ENCODE measurements at regions not wholly inside any gene's neighbourhood (a gene's known extent, or its start where the extent isn't known, plus 50 kb on each side); places are given as distances from the start of the nearest gene placed in this dataset.

DNA sequence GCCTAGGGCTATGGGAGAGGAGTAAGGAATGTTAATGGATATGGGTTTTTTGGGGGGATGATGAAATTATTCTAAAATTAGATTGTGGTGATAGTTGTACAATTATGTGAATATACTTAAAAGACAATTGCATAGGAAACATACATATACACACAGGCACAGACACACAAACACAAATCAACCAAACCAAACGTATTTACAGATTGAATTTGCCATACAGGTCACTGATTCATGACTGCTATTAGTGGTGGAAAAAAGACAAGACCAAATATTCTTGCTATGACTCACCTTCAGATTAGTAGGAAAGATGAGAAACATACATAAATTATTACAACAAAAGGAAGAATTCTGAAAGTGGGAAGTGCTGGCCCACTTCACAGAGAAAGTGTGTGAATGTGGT, 85.3 kb downstream of the C3orf38 start:
- H3K27ac ChIP-seq (ENCODE audit: low read depth, low read length, severe bottlenecking), result no peak overlapping the region
- H3K9me3 ChIP-seq (ENCODE audit: control insufficient read depth, low read length), result no peaks in the 10 kb centered on the region
- no peak overlapping the region for H3K4me3 ChIP-seq (ENCODE audit: extremely low read depth, insufficient read depth, low read length, poor library complexity, severe bottlenecking)
- WGBS, 2 experiments (ENCODE audit: insufficient coverage in 2 of 2), result no CpG with 5 or more reads among the region's 1 CpG
- no peaks in the 10 kb centered on the region for H3K4me1 ChIP-seq (ENCODE audit: control insufficient read depth, insufficient read depth, low read length, poor library complexity, severe bottlenecking)
- no peaks in the 10 kb centered on the region for H3K36me3 ChIP-seq (ENCODE audit: control insufficient read depth, insufficient read depth, low read length)

- H3K27ac ChIP-seq (ENCODE audit: low read depth, low read length, severe bottlenecking), result no peak overlapping the region
- H3K36me3 ChIP-seq (ENCODE audit: control insufficient read depth, insufficient read depth, low read length), result no peaks in the 10 kb centered on the region
- 72 to 89% methylated on average over 3 of the region's 4 CpGs for WGBS, 2 experiments (ENCODE audit: insufficient coverage in 2 of 2)
These were observed 90.1 kb downstream of the C3orf38 start for GRCh38 chr3:88239870-88240269.

DNA sequence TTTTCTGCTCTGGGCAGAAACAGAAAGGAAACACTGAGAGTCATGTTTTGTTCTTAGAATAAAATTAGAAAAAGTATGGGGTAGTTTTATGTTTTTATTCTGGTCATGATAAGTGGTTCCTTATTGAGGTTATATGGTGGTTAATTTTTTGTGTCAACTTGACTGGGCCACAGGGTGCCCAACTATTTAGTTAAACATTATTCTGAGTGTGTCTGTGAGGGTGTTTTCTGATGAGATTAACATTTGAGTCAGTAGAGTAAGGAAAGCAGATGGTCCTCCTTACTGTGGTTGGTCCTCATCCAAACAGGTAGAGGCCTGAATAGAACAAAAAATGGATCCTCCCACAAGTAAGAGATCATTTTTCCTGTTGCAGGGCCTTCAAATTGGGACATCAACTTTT, 98.9 kb downstream of the C3orf38 start:
- H3K9me3 ChIP-seq (ENCODE audit: control insufficient read depth, low read length), result no peaks in the 10 kb centered on the region
- H3K27ac ChIP-seq (ENCODE audit: low read depth, low read length, severe bottlenecking), result no peak overlapping the region
- H3K4me3 ChIP-seq (ENCODE audit: extremely low read depth, insufficient read depth, low read length, poor library complexity, severe bottlenecking), result no peak overlapping the region
- no peaks in the 10 kb centered on the region for H3K36me3 ChIP-seq (ENCODE audit: control insufficient read depth, insufficient read depth, low read length)
- no peaks in the 10 kb centered on the region for H3K4me1 ChIP-seq (ENCODE audit: control insufficient read depth, insufficient read depth, low read length, poor library complexity, severe bottlenecking)

More at GRCh38 chr3:88239870-88240269, 90.1 kb downstream of the C3orf38 start:
- Histone ChIP-seq H3K9me3 (ENCODE audit: control insufficient read depth, low read length) (no peaks in the 10 kb centered on the region), H3K4me3 (ENCODE audit: extremely low read depth, insufficient read depth, low read length, poor library complexity, severe bottlenecking) (no peak overlapping the region), H3K4me1 (ENCODE audit: control insufficient read depth, insufficient read depth, low read length, poor library complexity, severe bottlenecking) (no peaks in the 10 kb centered on the region)

DNA sequence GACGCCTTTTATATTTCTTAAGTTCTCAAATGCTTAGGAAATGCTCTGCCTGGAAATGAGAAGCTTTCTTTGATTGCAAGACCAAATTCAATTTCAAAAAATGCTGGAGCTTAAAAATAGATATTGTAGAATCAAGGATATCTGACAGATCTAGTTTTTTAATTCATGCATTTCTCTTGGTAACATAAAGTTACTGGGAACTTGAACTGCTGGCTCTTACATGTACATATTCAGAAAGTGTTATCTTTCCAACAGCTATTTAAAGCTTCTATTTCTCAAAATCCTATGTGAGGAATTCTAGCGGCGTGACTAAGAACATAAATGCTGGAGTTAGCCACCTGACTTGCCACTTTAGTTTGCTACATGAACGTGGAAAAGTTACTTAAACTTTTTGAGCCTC, 109.3 kb downstream of the C3orf38 start:
- Histone ChIP-seq H3K4me3 (ENCODE audit: extremely low read depth, insufficient read depth, low read length, poor library complexity, severe bottlenecking) (no peak overlapping the region), H3K36me3 (ENCODE audit: control insufficient read depth, insufficient read depth, low read length) (no peaks in the 10 kb centered on the region), H3K4me1 (ENCODE audit: control insufficient read depth, insufficient read depth, low read length, poor library complexity, severe bottlenecking) (no peaks in the 10 kb centered on the region), H3K27ac (ENCODE audit: low read depth, low read length, severe bottlenecking) (no peak overlapping the region), H3K9me3 (ENCODE audit: control insufficient read depth, low read length) (no peaks in the 10 kb centered on the region)
- 100% methylated on average over 1 to 2 of the region's 4 CpGs for WGBS, 2 experiments (ENCODE audit: insufficient coverage in 2 of 2)

DNA sequence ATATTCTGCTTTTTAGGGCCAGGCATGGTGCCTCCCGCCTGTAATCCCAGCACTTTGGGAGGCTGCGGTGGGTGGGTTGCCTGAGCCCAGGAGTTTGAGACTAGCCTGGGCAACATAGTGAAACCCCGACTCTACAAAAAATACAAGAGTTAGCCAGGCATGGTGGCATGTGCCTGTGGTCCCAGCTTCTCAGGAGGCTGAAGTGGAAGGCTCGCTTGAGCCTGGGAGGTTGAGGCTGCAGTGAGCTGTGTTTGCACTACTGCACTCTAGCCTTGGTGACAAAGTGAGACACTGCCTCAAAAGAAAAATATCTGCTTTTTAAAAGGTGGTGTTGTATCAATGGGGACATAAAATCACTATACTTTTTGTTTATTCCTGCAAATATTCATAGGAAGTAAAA, 112.8 kb downstream of the C3orf38 start:
- 76 to 89% methylated on average over 3 to 4 of the region's 4 CpGs for WGBS, 2 experiments (ENCODE audit: insufficient coverage in 2 of 2)

GRCh38 chr3:88263417-88264100, 113.8 kb downstream of the C3orf38 start:
- Histone ChIP-seq H3K4me1 (ENCODE audit: control insufficient read depth, insufficient read depth, low read length, poor library complexity, severe bottlenecking) (no peaks in the 10 kb centered on the region), H3K36me3 (ENCODE audit: control insufficient read depth, insufficient read depth, low read length) (no peaks in the 10 kb centered on the region), H3K9me3 (ENCODE audit: control insufficient read depth, low read length) (no peaks in the 10 kb centered on the region), H3K27ac (ENCODE audit: low read depth, low read length, severe bottlenecking) (no peak overlapping the region), H3K4me3 (ENCODE audit: extremely low read depth, insufficient read depth, low read length, poor library complexity, severe bottlenecking) (no peak overlapping the region)
- WGBS, 2 experiments (ENCODE audit: insufficient coverage in 2 of 2), result 80 to 97% methylated on average over 1 to 6 of the region's 8 CpGs

More for the DNA sequence above, 112.8 kb downstream of the C3orf38 start:
- H3K27ac ChIP-seq (ENCODE audit: low read depth, low read length, severe bottlenecking), result no peak overlapping the region
- no peaks in the 10 kb centered on the region for H3K4me1 ChIP-seq (ENCODE audit: control insufficient read depth, insufficient read depth, low read length, poor library complexity, severe bottlenecking)
- H3K4me3 ChIP-seq (ENCODE audit: extremely low read depth, insufficient read depth, low read length, poor library complexity, severe bottlenecking), result no peak overlapping the region
- no peaks in the 10 kb centered on the region for H3K9me3 ChIP-seq (ENCODE audit: control insufficient read depth, low read length)
- H3K36me3 ChIP-seq (ENCODE audit: control insufficient read depth, insufficient read depth, low read length), result no peaks in the 10 kb centered on the region

DNA sequence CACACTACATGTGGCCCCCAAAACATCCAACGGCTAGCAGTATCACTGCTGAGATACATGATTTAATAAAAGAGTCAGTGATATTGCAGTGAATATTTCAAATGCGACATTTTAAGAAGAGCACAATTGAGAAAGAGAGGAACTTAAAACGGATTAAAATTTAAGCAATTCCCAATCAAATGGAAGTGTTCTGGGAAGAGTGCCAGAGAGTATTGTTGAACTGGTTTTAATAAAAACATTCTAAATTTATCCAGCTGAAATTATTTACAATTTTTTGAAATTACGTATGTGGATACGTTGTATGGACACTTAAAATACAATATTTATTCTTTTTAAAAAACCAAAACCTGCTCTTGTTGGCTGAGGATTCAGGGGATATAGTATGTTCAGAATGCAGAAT, 117.7 kb downstream of the C3orf38 start:
- WGBS, 2 experiments (ENCODE audit: insufficient coverage in 2 of 2), result 67% methylated on average over 2 of the region's 5 CpGs; no CpG with 5 or more reads in 1 of the 2 experiments
- Histone ChIP-seq H3K27ac (ENCODE audit: low read depth, low read length, severe bottlenecking) (no peak overlapping the region), H3K4me1 (ENCODE audit: control insufficient read depth, insufficient read depth, low read length, poor library complexity, severe bottlenecking) (no peaks in the 10 kb centered on the region), H3K36me3 (ENCODE audit: control insufficient read depth, insufficient read depth, low read length) (no peaks in the 10 kb centered on the region), H3K4me3 (ENCODE audit: extremely low read depth, insufficient read depth, low read length, poor library complexity, severe bottlenecking) (no peak overlapping the region), H3K9me3 (ENCODE audit: control insufficient read depth, low read length) (no peaks in the 10 kb centered on the region)

- no peaks in the 10 kb centered on the region for H3K9me3 ChIP-seq (ENCODE audit: control insufficient read depth, low read length)
- no peaks in the 10 kb centered on the region for H3K36me3 ChIP-seq (ENCODE audit: control insufficient read depth, insufficient read depth, low read length)
- no peak overlapping the region for H3K4me3 ChIP-seq (ENCODE audit: extremely low read depth, insufficient read depth, low read length, poor library complexity, severe bottlenecking)
- WGBS, 2 experiments (ENCODE audit: insufficient coverage in 2 of 2), result 43 to 83% methylated on average over 2 to 3 of the region's 3 CpGs
- no peaks in the 10 kb centered on the region for H3K4me1 ChIP-seq (ENCODE audit: control insufficient read depth, insufficient read depth, low read length, poor library complexity, severe bottlenecking)
- H3K27ac ChIP-seq (ENCODE audit: low read depth, low read length, severe bottlenecking), result no peak overlapping the region
These were observed 118.1 kb downstream of the C3orf38 start for GRCh38 chr3:88267847-88268246.

GRCh38 chr3:88280326-88280725, 130.6 kb downstream of the C3orf38 start:
- no peak overlapping the region for H3K27ac ChIP-seq (ENCODE audit: low read depth, low read length, severe bottlenecking)
- no peaks in the 10 kb centered on the region for H3K9me3 ChIP-seq (ENCODE audit: control insufficient read depth, low read length)
- WGBS, 2 experiments (ENCODE audit: insufficient coverage in 2 of 2), result 89 to 90% methylated on average over 1 to 2 of the region's 3 CpGs
- no peaks in the 10 kb centered on the region for H3K36me3 ChIP-seq (ENCODE audit: control insufficient read depth, insufficient read depth, low read length)
- no peak overlapping the region for H3K4me3 ChIP-seq (ENCODE audit: extremely low read depth, insufficient read depth, low read length, poor library complexity, severe bottlenecking)
- no peaks in the 10 kb centered on the region for H3K4me1 ChIP-seq (ENCODE audit: control insufficient read depth, insufficient read depth, low read length, poor library complexity, severe bottlenecking)

DNA sequence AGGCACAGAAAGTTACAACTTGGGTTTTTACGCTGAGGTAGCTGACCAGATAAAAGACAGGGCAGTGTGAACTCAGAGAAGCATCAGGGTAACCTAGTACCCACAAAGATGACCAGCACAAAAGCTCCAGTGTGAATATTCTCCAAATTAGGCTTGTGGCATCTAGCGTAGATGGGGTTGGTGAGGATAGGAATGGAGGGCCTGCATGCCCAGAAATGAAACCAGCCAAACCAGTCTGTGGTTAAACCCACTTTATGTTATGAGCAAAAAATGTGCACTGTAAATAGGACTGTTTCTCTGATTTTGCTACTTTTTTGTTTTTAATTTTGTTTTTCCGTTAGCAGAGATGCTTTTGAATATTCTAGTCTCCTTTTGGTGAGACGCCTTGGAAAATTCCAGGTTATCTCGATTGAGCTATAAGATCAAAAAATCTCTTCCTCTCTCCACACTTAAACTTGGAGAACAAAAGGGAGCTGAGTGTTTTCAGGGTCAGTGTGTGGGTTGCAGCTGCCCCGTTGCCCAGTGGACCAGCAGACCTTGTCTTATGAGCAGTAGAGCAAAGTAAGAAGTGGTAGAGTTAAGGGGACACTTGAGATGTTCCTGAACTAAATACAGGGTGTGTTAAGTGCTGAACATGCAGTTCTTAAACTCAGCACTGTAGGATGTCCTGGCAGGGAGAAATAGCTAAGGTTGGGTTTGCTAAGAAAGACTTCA, 132.9 kb downstream of the C3orf38 start:
- WGBS, 2 experiments (ENCODE audit: insufficient coverage in 2 of 2), result 88 to 100% methylated on average over 1 to 2 of the region's 6 CpGs
- H3K4me1 ChIP-seq (ENCODE audit: control insufficient read depth, insufficient read depth, low read length, poor library complexity, severe bottlenecking), result no peaks in the 10 kb centered on the region
- no peaks in the 10 kb centered on the region for H3K9me3 ChIP-seq (ENCODE audit: control insufficient read depth, low read length)
- no peak overlapping the region for H3K4me3 ChIP-seq (ENCODE audit: extremely low read depth, insufficient read depth, low read length, poor library complexity, severe bottlenecking)
- H3K27ac ChIP-seq (ENCODE audit: low read depth, low read length, severe bottlenecking), result no peak overlapping the region
- no peaks in the 10 kb centered on the region for H3K36me3 ChIP-seq (ENCODE audit: control insufficient read depth, insufficient read depth, low read length)

- no peak overlapping the region for H3K27ac ChIP-seq (ENCODE audit: low read depth, low read length, severe bottlenecking)
- no peaks in the 10 kb centered on the region for H3K4me1 ChIP-seq (ENCODE audit: control insufficient read depth, insufficient read depth, low read length, poor library complexity, severe bottlenecking)
- H3K9me3 ChIP-seq (ENCODE audit: control insufficient read depth, low read length), result no peaks in the 10 kb centered on the region
- H3K36me3 ChIP-seq (ENCODE audit: control insufficient read depth, insufficient read depth, low read length), result no peaks in the 10 kb centered on the region
- WGBS, 2 experiments (ENCODE audit: insufficient coverage in 2 of 2), result 80% methylated on average over 1 of the region's 4 CpGs; no CpG with 5 or more reads in 1 of the 2 experiments
- no peak overlapping the region for H3K4me3 ChIP-seq (ENCODE audit: extremely low read depth, insufficient read depth, low read length, poor library complexity, severe bottlenecking)
These were observed 133.5 kb downstream of the C3orf38 start for GRCh38 chr3:88283242-88283592.
